NCI-H526 (cell line): ENCODE measurements at regions not wholly inside any gene's neighbourhood (a gene's known extent, or its start where the extent isn't known, plus 50 kb on each side); places are given as distances from the start of the nearest gene placed in this dataset.
"Not testable (repeated sequence)": the region's sequence is repeated elsewhere in the genome, so short reads cannot be mapped to it uniquely, and the experiment has no call there.

Experiments used
- DNase-seq, 2 experiments: peaks; one replicate each; lab custom pipeline; 2025; lab: John Stamatoyannopoulos, UW

GRCh38 chr17:73890831-73891405 lies 246.7 kb upstream of the SDK2 start:
- DNase-seq = no peak

DNA sequence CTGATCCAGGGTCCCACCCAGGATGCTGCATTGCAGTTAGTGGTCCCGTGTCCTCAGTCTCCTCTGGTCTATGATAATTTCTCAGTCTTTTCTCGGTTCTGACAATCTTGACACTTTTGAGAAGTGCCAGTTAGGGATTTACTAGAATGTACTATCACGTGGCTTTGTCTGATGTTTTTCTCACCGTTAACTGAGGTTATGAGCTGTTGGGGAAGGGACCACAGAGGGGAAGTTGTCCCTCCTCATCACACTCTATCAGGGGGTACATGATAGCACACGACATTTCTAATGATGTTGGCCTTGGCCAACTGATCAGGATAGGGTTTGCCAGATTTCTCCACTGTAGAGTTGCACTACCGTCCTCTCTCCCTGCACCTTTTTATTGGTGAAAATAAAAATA lies 250.9 kb upstream of the SDK2 start:
- no peak for DNase-seq

DNA sequence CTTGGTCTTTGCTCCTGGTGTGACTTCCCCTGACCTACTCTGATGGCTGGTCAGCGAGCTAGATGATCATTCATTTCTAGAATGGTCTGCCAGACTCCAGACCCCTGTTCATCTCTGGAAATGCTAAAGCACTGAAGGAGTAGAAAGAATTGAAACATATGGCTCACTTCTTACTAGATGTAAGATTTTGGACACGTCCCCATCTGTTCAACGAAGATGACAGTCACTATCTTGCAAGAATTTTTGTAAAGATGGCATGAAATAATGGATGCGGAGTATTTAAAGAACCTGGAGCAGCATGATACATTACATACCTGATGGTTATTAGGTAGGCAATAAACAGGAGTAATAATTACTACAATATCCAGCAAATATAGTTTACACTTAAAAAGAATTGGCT lies 252.7 kb upstream of the SDK2 start:
- no peak for DNase-seq

DNA sequence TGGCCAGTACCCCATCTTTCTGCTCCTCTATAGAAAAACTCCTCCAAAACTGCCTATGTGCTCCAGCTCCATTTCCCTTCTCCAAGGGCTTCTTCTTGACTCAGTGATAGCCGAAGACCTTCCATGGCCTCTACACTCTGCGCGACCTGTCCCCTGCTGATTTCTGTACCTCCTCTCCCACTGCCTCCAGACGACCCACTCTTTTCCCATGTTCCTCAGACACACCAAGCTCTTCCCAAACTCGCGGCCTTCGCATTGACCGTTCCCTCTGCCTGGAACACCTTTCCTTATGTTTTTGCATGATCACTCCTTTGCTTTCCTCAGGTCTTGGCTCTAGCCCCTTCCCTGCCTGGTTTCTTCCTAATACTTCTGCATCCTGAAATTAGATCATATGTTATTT lies 255.6 kb upstream of the SDK2 start:
- DNase-seq = no peak

GRCh38 chr17:73900516-73900915 lies 256.3 kb upstream of the SDK2 start:
- no peak for DNase-seq

DNA sequence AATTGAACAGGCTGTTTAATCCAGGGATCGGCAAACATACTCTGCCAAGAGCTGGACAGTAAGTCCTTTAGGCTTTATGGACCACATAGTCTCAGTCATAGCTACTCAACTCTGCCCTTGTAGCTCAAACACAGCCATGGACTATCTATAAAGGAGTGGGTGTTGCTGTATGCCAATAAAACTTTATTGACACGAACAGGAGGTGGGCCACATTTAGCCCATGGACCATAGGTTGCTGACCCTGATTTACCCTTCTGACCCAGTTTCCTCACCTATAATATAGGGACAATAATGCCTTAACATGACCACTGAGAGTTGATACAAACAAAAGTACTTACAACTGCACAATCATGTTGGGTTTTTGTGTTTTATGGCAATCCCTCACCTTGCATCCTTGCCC lies 257.0 kb upstream of the SDK2 start:
- no peak for DNase-seq

DNA sequence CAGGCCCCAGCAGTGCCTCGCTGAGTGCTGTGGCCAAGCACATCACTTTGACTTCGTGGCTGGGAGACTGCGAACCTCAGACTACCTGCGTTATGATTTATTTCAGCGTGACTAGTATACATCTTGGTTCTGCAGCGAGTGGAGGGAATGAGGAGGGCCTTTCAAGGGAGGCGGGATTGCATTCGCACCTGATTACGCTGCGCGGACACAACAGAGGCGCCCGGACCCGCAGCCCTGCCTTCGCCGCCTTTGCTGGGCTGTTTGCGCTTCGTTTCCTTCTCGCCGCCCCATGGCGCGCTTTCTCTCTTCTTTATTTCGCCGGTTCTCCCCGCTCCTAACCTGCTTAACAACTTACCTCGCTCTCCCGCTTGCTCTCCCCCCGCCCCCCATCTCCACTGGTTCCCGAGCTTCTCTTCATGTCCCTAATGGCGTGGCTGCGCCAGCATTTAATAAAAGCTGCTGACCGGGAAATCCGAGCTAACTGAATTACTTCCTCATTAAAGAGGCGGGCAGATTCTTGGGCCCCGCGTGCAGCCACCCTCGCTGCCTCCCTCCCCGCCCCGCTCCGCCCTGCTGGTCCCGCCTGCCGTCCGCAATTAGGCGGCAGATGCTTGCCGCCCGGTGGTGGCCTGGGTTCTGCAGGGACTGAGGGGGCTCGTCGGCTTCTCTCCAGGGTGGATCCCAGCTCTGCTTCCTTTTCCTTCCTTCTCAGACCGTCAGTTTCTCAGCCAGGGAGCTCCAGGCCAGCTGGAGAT lies 257.6 kb upstream of the SDK2 start:
- peak; percentile 49 to 73 for DNase-seq

GRCh38 chr17:73902416-73903181 lies 258.4 kb upstream of the SDK2 start:
- peak; percentile 4 to 53 for DNase-seq

GRCh38 chr17:73906896-73907870 lies 262.9 kb upstream of the SDK2 start:
- no peak for DNase-seq

DNA sequence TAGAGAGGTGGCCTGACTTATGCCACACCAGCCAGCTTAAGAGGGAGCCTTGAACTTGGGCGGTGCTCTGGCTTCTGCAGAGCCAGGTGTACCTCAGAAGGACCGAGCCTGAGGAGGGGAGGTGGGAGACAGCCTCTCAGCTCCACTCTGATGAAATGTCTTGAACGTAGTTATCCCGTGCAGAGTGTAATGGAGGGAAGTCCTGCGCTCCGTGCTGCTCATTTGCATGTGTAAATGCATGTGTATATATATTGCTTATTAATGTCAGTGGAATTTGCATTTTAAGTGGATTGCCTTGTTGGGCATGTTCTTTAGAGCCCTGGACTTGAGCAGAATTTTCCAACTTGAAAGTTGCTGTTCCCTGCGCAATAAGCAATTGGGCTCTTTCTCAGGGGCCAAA lies 264.9 kb upstream of the SDK2 start:
- DNase-seq = peak; percentile 86 to 91

DNA sequence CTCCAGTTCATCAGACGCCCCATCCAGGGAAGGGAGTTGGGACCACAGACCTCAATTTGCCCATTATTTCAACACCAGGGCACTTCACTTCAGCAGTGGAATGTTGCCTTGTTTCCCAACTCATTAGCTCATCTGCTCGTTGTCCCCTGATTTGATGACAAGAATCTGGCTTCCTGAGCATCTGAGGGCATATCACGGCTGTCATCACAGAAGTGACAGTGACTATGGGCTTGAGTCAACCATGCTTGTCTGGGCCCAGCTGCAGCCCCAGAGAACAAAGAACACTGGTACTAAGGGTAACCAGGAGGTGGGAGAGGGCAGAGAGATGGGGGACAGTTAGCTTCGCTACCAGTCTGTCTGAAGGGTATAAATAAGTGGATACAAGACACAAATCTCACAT lies 266.0 kb upstream of the SDK2 start:
- no peak for DNase-seq

GRCh38 chr17:73910821-73911515 lies 266.7 kb upstream of the SDK2 start:
- DNase-seq = no peak

- no peak for DNase-seq
These were observed 267.6 kb upstream of the SDK2 start for GRCh38 chr17:73911726-73912372.

DNA sequence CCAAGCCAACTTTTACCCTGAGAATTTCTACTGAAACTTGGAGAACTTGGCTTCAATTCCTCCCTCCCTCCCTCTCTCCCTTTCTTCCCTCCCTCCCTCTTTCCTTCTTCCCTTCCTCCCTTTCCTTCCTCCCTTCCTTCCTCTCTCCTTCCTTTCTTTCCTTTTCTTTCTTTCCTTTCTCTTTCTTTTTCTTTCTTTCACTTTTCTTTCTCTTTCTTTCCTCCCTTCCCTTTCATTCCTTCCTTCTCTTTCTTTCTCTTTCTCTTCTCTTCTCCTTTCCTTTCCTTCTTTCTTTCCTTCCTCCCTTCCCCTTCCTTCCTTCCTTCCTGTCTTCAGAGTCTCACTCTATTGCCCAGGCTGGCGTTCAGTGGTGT lies 268.1 kb upstream of the SDK2 start:
- DNase-seq = no peak

- no peak for DNase-seq
These were observed 270.5 kb upstream of the SDK2 start for GRCh38 chr17:73914536-73915274.

GRCh38 chr17:73919033-73919432 lies 274.8 kb upstream of the SDK2 start:
- not testable (repeated sequence) for DNase-seq

DNA sequence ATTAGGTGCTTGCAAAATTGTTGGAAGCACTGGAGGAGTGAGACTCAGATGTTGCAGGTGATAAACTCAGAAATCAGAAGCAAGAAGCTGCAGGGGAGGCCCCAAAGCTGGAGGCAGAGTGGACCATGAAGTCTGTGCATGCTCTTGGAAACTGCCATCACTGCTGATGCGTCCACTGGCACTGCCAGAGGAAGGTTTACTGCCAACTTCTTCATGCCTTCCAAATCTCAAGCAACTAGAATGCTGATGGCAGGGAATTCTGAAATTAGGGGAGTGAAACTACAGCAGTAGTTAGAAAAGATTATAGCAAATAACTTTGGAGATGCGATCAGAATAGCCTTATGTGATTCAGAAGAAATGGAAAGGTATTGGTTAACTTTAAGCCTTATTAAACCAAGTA lies 277.1 kb upstream of the SDK2 start:
- DNase-seq = no peak

DNA sequence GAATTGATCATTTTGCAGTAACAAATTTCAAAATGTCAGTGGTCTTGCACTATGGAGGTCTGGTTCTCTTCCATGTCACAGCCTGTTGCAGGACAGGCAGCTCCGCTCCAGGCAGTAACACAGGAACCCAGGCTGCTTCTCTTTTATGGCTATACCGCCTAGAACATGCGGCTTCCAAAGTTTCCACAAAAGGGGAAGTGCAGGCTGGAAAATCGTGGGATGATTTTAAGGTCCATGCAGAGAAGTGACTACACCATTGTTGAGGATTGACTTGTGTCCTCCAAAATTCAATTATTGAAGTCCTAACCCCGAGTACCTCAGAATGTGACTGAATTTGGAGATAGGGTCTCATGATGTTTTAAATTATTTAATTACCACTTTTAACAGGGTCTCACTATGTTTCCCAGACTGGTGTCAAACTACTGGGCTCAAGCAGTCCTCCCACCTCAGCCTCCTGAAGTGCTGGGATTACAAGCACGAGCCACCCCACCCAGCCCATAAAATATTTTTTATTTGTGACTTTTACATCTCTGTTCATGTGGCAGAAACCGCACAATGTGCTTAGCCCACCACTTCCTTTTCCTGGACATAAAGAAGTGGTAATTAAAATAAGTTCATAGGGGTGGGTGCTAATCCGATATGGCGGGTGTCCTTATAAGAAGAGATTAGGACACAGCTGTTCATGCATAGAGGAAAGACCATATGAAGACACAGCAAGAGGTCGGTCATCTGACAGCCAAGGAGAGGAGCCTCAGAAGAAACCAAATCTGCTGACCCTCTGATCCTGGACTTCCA lies 279.2 kb upstream of the RPL38 start:
- DNase-seq = no peak

DNA sequence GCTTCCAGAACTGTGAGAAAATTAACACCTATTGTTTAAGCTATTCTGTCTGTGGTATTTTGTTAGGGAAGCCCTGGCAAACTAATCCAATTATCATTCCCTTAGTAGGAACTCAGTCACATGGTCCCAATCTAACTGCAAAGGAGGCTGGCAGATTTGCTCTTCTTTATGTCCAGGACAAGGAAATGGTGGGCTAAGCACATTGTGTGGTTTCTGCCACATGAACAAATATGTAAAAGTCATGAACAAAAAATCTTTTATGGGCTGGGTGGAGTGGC lies 278.6 kb upstream of the RPL38 start:
- no peak for DNase-seq
